GM21786 (cell line): ENCODE measurements at regions not wholly inside any gene's neighbourhood (a gene's known extent, or its start where the extent isn't known, plus 50 kb on each side); places are given as distances from the start of the nearest gene placed in this dataset.

Source experiments
- ATAC-seq: cut with Tn5 transposase; IDR thresholded peaks from one replicate; pipeline ENCODE4 v1.9.1; 2021; ENCODE audit not compliant: unreplicated experiment

DNA sequence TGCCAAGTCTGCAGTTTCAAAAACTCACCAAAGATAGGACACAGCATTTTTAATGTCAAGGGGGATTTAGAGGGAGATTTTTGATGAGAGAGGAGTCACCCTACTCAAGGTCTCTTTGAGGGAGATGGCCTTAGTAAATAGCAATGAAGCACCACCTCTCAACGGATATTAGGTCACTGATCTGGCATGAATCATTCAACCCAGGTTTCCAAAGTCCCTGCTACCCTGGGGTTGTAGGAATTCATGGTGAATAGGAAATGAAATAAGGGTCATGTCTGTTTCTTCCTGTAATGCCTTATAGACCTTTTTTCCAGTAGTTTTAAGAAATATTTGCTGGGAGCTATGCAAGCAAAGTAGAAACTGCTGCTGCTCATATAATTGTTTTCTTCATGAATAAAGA, 2154.9 kb downstream of the LRRC4C start:
- ATAC-seq, result no peak

- no peak for ATAC-seq
Observed at GRCh38 chr11:39294648-39295047, 2164.8 kb downstream of the LRRC4C start.

- no peak for ATAC-seq
Observed at GRCh38 chr11:39288011-39288410, 2171.4 kb downstream of the LRRC4C start.

GRCh38 chr11:39268176-39268690, 2191.2 kb downstream of the LRRC4C start:
- no peak for ATAC-seq

DNA sequence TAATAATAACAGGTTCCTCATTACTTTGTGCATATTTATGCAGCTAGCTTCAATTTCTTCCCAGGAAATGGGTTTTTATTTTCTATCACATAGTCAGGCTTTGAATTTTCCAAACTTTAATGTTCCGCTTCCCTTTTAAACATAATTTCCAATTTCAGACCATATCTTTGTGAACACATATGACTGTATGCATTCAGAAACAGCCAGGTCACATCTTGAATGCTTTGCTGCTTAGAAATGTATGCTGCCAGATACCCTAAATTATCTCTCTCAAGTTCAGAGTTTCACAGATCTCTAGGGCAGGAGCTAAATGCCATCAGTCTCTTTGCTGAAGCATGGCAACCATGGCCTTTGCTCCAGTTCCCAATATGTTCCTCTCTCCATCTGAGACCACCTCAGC, 2203.8 kb downstream of the LRRC4C start:
- no peak for ATAC-seq

- ATAC-seq, result no peak
Observed at GRCh38 chr11:39249566-39250365, 2209.7 kb downstream of the LRRC4C start.

- ATAC-seq, result no peak
Observed at GRCh38 chr11:39247570-39248137, 2211.8 kb downstream of the LRRC4C start.

- no peak for ATAC-seq
Observed at GRCh38 chr11:39239553-39239952, 2219.9 kb downstream of the LRRC4C start.

DNA sequence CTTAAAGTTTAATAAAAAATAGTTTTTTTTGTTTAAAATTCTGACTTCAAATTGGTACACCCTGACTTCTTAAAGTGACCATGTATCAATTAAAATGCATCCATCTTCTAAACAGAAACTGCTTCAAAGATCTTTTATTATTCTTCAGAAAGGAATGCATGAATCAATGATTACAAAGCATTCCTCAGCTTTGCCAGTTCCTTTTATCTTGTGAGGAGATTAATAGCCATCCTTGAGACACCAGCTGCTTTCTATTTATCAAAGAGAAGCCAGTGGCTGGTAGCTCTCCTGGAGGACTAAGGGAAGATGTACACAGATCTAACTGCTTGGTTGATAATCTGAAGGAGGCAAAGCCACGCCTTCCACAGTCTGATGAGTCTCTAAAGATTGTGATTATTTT, 2222.5 kb downstream of the LRRC4C start:
- ATAC-seq, result no peak

DNA sequence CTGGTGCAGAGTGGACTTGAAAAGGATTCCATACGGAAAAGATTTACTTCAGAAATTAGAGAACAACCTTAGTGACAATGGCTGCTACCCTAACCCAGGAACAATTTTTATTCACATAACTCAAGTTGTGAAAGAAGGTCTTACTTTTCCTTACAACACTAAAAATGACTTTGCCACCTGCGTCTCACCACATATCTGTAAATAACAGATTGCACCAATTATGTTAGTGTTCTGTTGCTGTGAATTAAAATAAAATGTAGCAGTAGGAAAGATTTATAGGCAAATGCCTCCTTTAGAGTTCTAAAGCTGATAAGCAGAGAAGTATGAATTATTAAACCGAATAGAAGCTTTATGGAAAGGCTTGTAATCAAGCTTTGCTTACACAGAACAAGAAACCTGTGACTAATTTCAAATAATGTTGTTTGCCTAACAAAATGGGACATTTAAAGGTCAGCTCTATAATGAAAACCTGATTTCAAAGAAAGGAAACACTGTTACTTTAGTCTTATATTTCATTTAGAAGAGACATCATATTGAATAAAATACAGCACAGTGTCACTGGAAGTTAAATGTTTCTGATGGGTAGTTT, 2237.8 kb downstream of the LRRC4C start:
- no peak for ATAC-seq

DNA sequence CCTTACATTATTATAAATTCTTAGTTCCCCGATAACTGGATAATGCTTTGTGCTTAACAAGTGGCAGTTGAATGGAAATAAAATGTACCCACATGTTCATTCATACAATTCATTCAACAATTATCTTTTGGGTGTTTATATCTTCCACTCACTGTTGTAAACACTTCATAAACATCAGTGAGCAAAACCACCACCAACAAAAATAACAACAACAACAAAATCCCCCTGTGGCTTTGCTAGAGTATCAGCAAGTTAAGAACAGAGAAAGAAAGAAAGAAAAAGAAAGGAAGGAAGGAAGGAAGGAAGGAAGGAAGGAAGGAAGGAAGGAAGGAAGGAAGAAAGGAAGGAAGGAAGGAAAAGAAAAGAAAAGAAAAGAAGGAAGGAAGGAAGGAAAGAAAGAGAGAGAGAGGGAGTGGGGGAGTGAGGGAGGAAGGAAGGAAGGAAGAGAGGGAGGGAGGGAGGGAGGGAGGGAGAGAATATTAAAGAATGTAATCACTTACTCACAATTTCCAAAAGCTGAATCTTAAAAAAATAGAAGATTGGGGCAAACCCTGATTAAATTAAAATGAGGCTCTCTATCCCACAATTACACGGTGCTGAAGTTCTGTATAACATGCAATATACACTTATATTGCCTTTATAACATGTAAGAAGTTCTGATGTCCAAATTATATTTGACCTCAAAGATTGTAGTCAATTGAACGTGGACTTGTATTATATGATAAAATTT, 2238.8 kb downstream of the LRRC4C start:
- no peak for ATAC-seq

DNA sequence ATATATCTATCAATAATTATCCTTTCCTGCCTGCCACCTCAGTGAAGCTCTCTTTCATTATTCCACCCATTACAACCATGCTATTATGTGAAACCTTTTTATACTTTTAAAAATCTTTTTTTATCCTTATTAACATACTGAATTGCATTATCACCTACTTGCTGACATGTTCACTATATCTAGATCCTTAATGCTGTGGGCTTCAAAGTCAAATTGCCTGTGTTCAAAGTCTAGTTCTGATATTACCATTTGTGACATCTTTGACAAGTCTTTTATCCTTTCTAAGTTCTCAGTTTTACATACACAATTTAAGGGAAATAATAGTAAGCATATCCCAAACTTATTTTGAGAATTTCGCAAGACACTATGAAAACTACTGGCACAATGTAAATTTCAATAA, 2239.4 kb downstream of the LRRC4C start:
- ATAC-seq, result no peak

DNA sequence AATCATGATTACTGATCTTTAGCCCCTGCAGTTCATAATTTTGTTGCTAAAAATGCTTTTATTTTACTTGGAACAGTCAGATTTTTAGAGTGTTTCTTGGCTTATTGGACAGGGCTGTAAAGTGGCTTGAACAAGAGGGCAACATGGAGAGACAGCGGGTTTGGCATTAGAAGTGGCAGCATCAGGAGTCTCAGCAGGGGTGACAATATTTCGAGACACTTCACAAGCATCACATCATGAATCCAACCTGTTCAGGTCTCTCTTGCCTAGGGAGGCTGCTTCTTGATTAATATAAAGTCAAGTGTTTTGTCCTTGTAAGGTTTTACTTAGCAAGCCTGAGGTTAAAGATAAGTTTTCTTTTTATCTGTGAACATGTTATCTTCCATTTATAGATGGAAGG, 2249.5 kb downstream of the LRRC4C start:
- ATAC-seq, result no peak

- no peak for ATAC-seq
Observed at GRCh38 chr11:39205236-39205995, 2254.0 kb downstream of the LRRC4C start.

- ATAC-seq, result no peak
Observed at GRCh38 chr11:39192671-39193070, 2266.8 kb downstream of the LRRC4C start.

GRCh38 chr11:39190751-39191150, 2268.7 kb downstream of the LRRC4C start:
- ATAC-seq, result no peak

- no peak for ATAC-seq
Observed at GRCh38 chr11:39177678-39178077, 2281.8 kb downstream of the LRRC4C start.

GRCh38 chr11:39174965-39175364, 2284.5 kb downstream of the LRRC4C start:
- no peak for ATAC-seq

DNA sequence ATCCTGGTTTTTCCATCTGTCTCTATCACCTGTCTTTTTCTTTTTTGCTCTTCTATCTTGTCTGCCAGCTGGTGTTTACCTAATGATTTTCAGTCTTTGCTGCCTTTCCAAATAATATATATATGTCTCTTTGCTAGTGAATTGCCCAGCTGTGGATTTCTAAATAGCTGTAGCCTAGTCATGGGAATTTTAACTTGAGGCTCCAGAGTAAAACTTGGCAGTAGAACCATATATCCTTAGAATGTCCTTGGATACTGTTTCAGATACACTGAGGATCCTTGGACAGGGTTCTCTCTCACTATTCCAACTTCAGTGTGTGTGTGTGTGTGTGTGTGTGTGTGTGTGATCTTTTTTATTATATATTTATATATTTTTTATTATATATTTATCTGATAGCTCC, 2285.3 kb downstream of the LRRC4C start:
- no peak for ATAC-seq

- ATAC-seq, result no peak
Observed at GRCh38 chr11:39165021-39165420, 2294.4 kb downstream of the LRRC4C start.

DNA sequence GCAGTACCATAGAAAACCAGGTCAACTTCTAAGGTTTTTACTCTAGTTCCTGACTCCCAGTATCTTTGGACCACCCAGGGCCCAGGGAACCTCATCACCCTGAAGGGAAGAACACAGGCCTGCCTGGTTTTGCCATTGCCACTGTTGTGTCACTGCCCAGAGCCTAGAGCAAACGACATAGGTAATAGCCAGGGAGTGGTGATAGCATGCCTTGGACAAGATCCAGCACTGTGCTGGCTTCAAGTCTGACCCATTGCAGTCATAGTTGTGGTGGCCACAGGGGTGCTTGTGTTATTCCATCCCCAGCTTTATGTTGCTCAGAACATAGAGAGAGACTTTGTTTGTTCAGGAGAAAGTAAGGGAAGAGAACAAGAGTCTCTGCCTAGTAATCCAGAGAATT, 2310.2 kb downstream of the LRRC4C start:
- no peak for ATAC-seq
